Endometrium (tissue), 2 donors: ENCODE measurements at regions not wholly inside any gene's neighbourhood (a gene's known extent, or its start where the extent isn't known, plus 50 kb on each side); places are given as distances from the start of the nearest gene placed in this dataset.
"Not testable (repeated sequence)": the region's sequence is repeated elsewhere in the genome, so short reads cannot be mapped to it uniquely, and the experiment has no call there.

Experiments used
- FAIRE-seq: peaks from 2 replicates; lab custom pipeline; 2012; peaks lifted over from hg19 to GRCh38; lab: Jason Lieb, UNC
- donor health status: control.
- donor health status: control.

DNA sequence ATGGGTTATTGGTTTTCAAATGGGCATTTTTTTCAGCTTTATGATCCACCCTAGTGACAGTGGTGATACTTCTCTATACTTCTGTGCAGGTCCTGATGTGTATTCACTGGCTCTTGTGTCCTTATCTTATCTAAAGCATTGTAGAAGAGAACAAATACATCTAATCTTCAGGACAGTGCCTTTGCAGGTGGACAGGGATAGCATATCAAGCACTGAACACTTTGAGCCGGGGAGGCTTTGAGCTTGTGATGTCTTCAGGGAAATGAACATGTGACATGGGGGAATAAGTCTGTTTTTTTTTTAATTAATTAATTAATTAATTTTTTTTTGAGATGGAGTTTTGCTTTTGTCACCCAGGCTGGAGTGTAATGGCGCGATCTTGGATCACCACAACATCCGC lies 115.5 kb upstream of the KLF4 start:
- no peak for FAIRE-seq

DNA sequence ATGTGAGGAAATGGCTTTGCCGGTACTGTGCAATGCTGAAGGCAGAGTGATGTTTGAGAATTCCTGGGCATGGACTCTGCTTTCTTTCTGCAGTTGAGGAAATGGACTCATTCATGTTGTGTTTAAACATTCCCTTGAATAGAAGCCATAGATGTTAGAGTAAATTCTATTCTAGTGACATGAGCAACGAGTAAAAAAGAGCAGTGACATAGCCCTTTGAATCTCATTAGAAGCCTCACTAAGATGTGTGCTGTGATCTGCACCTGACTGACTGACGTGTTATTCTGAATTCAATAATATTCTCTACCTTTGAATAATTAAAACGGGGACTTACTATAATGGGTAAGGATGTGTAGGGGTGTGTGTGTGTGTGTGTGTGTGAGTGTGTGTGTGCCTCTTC lies 113.7 kb upstream of the KLF4 start:
- no peak for FAIRE-seq

DNA sequence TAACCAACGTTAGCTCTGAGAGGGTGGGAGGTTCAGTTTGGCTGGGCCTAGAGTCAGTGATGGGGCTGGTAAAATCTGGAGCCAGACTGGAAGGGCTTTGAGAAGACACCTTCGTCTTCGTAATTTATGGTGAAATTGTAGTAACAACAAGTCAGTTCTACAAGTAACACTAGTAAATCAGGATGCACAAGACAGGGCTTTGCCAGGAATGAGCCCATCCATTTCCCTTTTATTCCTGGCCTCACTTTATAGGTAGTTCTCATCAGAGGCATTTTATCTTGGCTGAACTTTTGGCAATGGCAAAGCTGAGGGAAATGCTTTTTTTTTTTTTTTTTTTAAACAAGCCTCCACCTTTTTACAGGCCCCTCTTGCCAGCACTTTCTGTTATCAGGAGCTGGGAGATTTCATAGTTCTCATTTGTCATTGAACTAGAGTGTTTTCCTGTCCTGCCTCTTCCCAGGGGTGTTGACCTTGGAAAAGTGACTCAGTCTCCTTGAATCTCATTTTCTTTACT lies 110.5 kb upstream of the KLF4 start:
- no peak for FAIRE-seq

DNA sequence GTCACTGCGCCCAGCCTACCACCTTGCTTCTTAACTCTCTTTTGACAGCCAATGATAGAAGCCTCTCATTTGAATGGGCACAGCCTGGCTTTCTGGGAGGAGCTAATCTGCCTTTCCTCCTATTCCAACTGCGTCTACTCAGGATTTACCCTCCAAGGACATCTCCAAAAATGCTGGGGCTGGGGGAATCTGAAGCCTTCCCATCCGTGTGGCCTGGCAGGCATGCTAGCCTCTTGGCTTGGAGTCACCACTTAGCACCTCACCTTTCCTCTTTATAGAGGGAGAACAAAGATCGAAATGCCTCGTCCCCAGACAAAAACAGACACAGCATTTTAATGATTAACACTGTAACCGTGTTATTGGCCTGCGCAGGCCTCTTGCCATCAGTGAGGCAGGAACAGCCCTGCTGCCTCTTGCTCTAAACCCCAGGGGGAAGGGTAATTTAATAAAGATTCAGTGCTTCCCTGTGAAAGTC lies 108.2 kb upstream of the KLF4 start:
- FAIRE-seq, result no peak

DNA sequence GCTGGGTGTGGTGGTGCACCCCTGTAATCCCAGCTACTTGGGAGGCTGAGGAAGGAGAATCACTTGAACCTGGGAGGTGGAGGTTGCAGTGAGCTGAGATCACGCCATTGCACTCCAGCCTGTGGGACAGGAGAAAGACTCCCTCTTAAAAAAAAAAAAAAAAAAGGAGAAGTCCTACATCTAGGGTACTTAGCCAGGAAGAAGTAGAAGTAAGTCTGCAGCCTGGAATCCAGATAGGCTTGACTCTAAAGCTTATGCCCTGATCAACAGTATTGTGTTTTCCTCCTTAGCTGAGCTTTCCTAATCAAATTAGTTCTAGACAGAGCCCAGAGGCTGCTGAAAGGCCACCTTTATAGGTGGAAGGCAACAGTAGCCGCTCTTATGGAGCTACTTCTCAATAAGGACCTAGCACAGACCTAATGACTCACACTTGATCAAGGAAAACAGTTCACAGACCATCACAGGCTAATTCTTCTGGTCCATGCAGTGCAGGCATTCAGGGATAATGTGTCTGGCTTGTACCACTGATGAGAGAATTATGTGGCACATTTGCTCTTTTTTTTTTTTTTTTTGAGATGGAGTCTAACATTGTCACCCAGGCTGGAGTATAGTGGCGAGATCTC lies 105.5 kb upstream of the KLF4 start:
- FAIRE-seq, result no peak

DNA sequence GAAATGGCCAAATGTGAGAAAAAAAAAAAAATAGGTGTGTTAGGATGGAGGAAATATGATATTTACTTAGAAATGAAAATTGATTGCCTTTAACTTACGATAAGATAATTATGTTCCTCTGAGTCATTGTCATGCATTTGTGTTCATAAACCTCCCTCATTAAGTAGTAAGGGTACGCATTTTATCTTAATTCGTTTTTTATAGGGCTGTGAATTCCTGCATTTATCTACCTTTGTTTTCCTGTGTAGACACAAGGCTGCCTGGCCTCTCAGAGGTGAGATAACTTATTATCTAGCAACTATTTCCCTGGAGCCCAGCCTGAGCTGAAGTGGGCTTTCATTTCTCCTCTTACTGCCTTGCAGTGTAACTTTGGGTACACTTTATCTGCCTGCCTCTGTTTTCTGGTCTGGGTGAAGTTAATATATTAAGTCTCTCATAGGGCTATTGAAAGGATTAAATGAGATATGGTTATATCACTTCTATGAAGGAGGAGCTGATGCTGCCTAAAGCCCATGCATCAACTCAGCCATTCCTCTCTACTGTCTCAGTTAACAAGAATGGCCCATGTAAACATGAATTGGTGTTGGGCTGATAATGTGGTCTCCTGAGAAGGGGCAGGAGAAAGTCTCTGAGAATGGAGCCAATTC lies 103.8 kb upstream of the KLF4 start:
- no peak for FAIRE-seq

DNA sequence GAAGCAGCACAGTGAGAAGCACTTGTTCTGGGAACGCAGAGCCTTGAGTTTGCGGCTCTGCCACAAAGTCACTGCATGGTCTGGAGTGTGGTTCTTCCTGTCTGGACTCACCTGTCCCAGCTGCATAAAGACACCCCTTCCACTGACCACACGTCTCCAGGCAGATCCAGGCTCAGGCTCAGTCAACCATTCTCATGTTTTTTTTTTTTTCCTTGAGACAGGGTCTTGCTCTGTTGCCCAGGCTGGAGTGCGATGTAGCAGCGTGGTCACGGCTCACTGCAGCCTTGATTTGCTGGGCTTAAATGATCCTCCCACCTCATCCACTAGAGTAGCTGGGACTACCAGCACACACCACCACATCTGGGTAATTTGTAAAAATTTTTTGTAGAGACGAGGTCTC lies 102.9 kb upstream of the KLF4 start:
- FAIRE-seq, result no peak

DNA sequence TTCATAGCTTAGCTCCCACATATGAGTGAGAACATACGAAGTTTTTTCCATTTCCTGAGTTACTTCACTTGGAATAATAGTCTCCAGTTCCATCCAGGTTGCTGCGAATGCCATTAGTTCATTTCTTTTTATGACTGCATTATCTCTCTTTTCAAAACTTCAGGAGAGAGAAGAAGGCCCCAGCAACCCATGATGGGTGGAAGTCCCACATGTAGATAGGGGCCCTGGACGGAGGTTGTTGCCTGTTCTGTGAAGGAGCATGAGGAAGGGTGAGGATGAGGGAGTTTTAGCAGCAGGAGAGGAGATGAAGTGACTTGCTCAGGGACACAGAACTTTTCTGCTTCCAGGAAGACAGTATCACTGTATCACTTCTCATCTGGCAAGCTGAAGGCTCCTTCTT lies 102.2 kb upstream of the KLF4 start:
- FAIRE-seq, result no peak

DNA sequence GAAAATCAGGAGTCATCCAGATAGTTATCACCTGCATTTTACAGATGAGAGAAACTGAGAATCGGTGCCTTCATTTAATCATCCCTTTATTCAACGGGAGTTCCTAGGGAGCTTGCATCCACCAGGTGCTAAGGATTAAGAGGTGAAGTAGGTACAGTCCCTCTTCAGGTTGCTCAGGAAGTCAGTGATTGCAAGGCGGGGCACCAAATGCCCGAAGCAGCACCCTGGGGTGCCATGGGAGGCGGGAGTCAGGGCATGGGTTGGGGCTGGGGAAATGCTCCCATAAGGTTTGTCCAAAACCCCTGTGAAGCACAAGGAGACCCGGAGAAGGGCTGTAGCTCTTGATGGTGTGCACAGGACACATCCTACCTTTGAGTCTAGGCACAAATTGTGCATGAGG lies 98.8 kb upstream of the KLF4 start:
- FAIRE-seq, result no peak

DNA sequence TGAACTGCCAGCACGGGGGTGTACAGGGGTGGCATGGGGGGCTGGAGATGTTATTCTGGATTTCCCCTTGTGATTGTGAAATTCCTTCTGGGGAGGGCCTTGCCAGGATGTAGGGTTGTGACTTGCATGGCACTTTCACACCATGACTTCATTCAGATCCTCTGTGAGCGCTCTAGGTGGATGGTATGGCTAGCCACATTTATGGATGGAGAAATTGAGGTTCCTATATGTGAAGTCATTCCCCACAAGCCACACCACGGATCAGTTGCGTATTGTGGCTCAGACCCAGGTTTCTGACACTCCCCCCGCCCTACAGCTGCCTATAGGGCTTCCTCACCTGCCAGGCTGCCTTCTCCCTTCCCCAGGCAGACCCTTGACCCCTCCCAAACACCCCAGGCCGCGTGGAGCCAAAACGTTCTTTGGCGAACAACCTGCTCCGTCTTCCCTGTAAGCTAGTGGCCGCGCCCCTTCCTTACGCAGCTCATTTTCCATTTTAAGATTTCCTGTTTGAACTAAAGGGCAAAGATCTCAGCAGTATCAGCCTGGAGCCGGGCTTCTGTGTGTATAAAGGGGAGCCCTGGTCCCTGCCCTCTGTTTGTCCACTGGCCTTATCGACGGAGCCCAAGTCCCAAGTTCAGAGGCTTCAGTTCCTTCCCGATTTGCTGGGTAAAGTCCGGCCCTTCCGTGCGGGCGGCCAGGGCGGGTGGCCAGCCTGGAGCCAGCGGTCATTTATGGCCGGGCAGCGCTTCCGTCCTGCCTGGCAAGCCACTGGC lies 97.8 kb upstream of the KLF4 start:
- FAIRE-seq, result no peak

DNA sequence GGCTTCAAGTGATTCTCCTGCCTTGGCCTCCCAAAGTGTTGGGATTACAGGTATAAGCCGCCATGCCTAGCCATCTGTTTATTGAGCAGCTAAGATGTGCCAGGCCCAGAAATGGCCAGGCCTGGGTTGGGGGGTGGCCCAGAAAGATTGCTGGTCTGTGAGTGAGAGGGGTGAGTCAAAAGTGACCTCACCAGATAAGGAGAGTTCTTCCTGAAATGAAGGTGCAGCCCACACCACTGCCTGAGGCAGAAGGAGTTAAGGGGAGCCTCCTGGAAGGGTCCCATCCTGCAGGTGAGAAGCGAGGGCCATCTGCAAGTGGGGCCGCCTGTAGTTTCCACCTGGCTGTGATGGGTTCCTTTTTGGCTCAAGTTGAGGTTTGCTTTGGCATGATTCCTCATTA lies 96.9 kb upstream of the KLF4 start:
- FAIRE-seq, result no peak

DNA sequence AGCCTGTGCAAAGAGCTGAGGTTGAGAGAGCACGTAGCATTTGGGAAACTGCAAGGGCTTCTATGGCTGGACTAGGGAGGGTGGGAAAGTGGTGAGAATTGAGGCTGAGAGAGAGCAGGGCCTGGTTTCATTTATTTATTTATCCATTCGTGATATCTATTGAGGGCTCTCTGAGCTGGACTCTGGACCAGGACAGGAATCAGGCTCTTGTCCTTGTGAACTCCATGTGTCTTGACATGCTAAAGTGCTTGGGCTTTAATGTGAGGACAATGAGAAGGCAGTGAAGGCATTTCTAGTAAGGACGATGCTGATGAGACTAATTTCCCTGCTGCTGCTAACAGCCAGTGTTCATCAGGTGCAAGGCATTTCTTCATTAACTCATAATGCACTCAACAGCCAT lies 95.9 kb upstream of the KLF4 start:
- no peak for FAIRE-seq

DNA sequence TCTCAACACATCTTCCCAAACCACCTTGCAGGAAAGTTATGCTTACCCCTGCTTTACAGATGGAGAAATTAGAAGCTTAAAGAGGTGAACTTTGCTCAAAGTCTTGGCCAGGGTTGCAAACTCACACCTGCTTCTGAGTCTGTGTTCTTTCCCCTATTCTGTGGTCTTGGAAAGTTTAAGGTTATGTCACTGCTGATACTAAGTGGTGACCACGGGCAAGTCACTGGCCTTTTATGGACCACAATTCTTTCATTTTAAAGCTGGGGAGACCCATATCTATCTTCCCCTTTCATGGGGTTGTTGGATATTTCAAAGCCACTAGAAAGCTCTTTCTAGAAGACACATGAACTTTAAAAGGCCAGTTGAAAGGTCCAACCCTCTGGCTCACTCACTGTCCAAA lies 95.4 kb upstream of the KLF4 start:
- FAIRE-seq, result no peak

DNA sequence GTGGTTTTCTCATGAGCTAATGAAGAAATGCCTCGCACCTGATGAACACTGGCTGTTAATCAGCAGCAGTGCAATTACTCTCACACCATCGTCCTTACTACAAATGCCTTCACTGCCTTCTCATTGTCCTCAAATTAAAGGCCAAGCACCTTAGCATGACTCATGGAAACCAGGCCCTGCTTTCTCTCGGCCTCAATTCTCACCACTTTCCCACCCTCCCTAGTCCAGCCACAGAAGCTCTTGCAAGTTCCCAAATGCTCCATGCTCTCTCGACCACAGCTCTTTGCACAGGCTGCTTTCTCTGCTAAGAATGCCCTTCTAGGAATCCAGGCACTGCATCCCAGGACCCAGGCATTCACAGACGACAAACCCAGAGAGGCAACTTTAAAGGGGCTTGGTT lies 94.6 kb upstream of the KLF4 start:
- FAIRE-seq, result no peak

DNA sequence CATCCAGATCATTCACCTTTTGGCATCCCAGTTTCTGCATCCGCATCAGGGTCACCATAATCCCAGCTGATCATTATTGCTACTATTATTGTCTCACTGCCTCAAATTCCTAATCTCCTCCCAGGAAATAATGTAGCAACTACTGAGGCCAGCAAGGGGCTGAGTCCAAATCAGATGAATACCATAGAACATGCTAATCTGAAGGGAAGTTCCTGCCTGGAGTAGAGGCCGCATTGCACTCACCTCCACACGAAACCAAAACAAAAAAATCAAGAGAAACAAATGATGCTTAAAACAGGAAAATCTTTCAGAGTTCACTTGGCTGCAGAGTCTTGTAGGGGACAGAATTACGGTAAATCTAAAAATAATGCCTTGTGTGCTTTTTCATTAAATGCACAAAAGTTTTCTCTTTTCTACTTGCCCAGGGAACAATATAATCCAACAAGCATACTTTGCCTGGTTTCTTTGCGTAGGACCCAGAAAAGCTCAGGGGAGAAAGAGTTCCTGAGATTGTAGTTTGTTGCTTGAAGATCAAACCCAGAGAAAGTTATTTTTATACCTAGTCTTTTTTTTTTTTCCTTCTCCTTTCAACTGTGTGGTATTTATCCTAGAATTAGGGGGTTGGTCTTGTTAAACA lies 87.7 kb upstream of the KLF4 start:
- FAIRE-seq, result no peak

DNA sequence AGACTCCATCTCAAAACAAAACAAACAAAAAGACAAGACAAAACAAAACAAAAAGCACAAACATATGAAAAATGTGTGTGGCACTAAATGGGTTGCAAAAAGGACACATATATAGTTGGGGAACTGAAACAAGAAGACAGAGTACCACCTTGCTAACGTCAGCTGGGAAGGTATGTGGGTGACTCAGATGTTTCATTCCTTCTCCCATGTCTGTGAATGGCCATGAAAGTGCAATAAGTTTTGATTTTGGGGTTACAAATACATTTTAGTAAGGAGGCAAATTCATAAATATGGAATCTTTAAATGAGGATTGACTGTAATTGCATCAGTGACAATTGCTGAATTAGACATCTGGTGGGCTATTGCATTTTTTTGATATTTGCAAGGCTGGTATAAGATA lies 81.6 kb upstream of the KLF4 start:
- no peak for FAIRE-seq

DNA sequence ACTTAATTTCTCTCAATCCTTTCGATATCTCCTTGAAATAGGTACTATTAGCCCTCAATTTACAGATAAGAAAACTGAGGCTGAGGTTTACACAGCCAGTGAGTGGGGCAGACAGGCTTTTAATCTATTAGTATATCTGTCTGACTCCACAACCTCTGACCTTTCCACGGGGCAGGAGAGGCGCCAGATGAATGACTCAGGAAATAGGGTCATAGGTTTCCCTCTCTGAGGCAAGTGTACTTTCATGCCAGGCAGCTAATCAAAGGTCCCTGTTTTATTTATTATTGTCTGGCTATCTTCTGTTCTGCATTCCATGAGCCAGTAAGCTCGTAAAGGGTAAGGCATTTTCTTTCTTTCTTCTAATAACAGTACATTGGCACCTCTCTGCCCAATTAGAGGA lies 79.6 kb upstream of the KLF4 start:
- no peak for FAIRE-seq

DNA sequence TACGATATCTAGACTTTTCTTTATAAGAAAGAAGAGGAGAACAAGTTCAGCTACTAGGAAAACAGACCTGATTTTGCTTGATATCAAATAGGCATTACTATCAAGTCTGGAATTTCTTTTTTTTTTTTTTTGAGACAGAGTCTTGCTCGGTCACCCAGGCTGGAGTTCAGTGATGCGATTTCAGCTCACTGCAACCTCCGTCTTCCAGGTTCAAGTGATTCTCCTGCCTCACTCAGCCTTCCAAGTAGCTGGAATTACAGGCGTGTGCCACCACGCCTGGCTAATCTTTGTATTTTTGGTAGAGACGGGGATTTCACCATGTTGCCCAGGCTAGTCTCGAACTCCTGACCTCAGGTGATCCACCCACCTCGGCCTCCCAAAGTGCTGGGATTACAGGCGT lies 78.8 kb upstream of the KLF4 start:
- FAIRE-seq, result not testable (repeated sequence)

DNA sequence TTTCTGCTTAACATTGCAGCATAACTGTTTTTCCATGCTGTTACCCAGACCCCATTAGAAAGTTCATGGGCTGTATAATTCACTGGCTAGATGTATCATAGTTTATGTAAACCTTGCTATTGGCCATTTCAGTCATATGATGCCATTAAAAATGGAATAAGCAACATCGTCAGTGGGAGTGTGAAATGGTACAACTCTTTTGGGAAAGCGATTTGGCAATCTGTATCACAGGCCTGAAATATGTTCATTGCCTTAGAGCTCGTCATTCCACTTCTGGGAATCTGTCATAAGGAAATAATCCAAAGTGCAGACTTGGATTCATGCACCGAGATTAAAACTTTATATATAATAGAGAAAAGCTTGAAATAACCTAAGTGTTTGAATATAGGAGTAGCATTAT lies 77.9 kb upstream of the KLF4 start:
- no peak for FAIRE-seq

DNA sequence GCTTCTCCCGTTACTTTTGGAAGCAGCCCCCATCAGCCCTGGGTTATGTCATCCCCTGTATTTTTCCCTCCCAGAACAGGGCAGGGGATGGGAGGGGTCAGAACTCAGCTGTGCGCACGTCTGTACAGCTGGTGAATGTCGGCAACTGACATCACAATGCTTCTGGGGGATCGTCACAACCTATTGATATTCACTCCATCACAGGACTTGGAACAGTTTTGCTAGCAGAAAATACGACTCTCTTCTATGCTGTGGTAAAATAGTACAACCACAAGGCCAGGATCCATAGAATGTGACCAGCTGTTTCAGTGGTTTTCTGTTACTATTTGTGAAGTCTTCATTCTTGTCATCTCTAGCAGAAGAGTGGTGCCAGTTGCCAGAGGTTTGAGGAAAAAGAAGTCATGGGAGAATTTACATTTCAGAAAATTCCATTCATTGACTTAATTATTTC lies 77.1 kb upstream of the KLF4 start:
- FAIRE-seq, result no peak

DNA sequence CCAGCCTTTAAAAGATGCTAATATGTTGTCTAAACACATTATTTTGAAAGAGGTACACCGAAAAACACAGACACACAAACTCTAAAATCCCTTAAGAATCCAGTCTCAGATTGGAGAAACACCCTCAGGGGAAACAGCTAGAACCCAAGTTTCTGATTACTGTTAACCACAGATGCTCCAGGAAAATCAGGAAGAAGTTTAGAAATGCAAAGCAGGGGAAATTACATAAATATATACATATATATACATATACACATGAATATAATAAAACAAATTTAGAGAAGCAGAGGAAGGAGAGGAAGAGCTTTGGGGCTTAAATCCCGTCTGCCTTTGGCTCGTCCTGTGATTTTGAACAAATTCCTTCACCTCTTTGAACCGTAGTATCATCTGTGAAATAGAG lies 73.2 kb upstream of the KLF4 start:
- FAIRE-seq, result no peak

DNA sequence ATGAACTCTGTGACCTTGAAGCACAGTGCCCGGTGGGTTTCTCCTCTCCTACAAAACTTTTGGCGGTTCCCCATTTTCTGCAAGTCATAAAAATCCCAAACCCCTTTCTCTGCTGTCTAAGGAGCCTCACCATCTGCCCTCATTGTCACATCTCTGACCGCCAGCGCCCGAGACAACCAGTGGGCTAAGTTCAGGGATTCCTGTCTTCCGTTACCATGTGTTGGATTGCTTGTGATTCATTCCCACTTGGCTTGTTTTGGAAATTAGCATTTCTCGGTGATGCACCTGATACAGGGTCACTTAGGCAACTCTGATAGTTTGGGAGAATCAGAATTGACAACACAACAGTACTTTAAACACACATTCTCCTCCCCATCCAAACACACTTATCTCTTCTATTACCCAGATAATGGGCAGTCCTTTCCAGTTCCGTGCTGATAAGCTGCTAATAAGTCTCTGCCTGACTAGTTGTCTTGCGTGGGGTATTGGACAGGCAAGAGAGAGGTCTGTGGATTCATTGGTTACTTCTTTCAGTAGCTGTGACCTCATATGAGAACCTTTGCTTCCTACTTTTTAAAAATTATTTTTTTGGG lies 70.0 kb upstream of the KLF4 start:
- FAIRE-seq, result no peak
